ENCODE measurements at regions not wholly inside any gene's neighbourhood (a gene's known extent, or its start where the extent isn't known, plus 50 kb on each side); places are given as distances from the start of the nearest gene placed in this dataset.
"Not testable (repeated sequence)": the region's sequence is repeated elsewhere in the genome, so short reads cannot be mapped to it uniquely, and the experiment has no call there.

DNA sequence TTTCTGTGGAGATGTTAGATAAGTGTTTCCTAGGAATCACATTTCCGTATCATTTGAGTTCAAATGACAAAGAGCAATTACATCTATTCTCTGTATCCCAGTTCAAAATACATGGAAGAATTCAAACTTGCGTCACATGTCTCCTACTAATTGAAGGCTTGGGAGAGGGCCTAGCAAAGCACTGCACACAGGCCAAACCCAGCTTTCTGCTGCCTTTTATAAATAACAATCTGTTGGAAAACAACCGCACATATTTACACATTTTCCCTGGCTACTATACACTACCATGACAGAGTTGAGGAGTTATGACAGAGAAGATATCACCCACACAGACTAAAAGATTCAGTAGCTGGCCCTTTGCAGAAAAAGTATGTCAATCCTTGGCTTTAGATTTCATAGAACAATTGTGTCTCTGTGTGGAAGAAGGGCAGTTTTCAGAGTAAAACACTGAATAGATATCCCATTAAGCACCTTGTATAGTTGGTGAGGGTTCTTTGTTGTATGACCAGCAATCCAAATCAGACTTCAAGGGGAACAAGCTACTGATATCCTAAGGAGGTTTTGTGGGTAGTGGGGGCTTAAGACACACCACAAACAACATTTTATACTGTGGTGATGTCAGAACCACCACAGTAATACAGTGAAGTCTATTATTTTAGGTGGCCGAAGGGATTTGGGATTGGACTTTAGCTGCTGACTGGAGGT, 861.3 kb downstream of the CCDC85A start:
- no peak for DNase-seq

- DNase-seq, result no peak
Observed at GRCh38 chr2:57049273-57049672, 865.5 kb downstream of the CCDC85A start.

DNA sequence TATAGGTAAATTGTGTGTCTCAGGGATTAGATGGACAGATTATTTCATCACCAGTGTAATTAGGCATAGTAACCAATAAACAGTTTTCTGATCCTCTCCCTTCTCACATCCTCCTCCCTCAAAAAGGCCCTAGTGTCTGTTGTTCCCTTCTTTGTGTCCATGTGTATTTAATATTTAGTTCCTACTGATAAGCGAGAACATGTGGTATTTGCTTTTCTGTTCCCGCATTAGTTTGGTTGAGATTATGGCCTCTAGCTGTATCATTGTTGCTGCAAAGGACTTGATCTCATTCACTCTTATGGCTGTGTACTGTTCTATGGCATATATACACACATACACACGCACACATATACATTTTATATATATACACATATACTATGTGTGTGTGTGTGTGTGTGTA, 866.2 kb downstream of the CCDC85A start:
- DNase-seq, result no peak

GRCh38 chr2:57066301-57066700, 882.5 kb downstream of the CCDC85A start:
- DNase-seq, result not testable (repeated sequence)

- DNase-seq, result no peak
Observed at GRCh38 chr2:57075226-57075625, 891.4 kb downstream of the CCDC85A start.

- no peak for DNase-seq
Observed at GRCh38 chr2:57080035-57080434, 896.2 kb downstream of the CCDC85A start.

DNA sequence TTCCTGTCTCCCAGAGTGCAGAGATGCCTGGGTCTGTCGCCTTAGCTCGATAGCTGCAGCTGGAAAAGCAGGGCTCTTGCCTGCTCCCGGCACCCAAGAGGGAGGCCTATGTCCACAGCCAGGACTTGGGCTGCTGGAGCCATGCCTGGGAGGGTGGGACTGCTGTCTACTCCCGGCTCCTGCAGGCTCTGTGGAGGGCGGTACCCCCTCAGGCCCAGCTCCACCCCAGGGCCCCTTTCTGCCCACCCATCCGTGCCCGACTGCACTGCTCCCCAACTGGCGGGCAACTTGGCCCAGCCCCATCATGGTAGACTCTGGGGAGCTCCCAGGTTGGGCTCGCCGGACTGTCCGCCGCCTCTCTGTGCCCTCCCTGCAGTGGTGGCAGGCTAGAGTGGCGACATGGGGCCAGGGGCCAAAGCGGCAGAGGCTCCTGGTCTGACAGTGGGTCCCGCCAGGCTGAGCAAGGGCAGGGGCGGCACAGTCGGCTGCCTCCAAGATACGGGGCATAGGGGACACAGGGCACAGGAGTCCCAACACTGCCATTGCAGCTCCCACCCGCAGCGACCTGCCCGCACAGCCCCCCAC, 901.0 kb downstream of the CCDC85A start:
- DNase-seq, result no peak

DNA sequence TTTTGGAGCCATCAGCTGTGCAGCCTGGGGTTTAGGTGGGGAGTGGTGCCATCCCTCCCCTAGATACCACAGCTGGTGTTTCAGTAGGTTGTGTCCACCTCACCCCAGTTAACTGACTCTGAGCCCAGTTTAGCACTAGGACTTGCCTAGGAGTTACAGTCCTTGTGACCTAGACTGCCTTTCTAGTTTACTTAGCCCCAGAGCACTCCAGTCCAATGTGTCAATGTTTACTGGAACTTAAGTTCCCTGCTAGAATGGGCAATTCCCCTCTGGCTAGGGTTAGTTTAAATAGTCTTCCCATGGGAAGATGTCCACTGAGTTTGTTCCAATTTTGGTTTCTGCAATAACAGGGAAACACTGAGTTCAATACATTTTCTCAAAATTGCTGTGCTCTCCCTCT, 909.2 kb downstream of the CCDC85A start:
- DNase-seq, result no peak

GRCh38 chr2:57097855-57098254, 914.1 kb downstream of the CCDC85A start:
- no peak for DNase-seq

DNA sequence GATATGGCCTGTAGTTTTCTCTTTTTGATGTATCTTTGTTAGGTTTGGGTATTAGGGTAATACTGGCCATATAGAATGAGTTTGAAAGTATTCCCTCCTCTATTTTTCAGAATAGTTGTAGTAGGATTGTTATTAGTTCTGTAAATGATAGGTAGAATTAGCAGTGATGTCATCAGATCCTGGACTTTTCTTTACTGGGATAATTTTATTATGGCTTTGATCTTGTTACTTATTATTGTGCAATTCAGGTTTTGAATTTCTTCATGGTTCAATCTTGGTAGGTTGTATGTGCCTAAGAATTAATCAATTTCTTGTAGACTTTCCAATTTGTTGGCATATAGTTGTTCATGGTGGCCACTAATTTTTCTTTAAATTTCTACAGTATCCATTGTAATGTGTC, 916.6 kb downstream of the CCDC85A start:
- no peak for DNase-seq

- no peak for DNase-seq
Observed at GRCh38 chr2:57105694-57106093, 921.9 kb downstream of the CCDC85A start.

DNA sequence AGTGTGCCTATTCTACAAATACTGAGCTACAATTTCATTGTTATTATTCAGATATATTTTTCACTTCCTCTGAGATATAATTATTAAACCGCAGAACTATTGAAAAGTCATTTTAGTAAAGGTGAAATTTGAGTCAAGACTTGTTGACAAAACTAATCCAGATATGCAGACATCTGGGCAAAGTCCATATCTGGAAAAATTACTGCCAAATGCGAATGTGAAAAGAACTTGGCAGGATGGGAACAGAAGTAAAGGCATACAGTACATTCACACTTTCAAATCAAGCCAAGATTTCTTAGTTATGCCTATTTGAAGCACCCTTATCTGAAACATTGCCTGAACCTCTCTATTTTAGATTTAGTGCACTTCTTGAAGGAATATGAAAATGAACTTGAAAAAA, 923.6 kb downstream of the CCDC85A start:
- no peak for DNase-seq

- no peak for DNase-seq
Observed at GRCh38 chr2:57111531-57111930, 927.7 kb downstream of the CCDC85A start.

DNA sequence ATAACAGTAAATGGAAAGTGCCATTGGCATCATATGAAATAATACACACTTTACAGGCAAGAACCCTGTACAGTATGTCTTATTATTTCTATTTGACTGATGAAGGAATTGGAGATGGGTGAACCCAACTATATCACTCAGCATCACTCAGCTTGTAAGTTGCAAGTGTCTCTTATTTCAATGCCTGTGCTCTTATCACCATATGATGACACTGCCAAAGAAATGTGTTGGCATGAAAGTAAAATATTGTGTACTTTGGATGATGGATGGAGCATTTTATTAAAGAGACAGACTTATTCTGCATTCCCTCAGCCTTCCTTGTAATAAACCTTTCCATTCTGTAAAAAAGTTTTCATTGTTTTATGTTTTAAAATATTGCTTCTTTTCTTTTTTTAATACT, 927.5 kb upstream of the VRK2 start:
- DNase-seq, result no peak

- no peak for DNase-seq
Observed at GRCh38 chr2:57126410-57126809, 920.2 kb upstream of the VRK2 start.

- DNase-seq, result no peak
Observed at GRCh38 chr2:57139179-57139578, 907.4 kb upstream of the VRK2 start.

DNA sequence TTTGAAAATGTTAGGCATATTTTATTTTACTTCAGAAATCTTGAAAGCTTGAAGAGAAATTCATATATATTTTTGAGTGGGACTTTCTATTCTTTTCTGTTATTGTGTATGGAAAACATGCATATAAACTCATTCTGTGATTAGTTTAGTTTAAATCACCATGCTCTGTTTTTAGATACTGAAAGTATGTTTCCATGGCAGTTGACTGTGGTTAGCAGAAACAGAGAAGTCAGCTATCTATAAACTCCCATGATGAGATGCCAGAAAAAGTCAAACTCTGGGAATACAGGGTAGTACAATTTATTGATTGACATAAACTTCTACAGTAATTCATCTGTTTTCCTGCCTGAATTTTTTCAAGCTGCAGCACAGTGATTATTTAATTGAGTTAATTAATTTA, 905.3 kb upstream of the VRK2 start:
- DNase-seq, result no peak

DNA sequence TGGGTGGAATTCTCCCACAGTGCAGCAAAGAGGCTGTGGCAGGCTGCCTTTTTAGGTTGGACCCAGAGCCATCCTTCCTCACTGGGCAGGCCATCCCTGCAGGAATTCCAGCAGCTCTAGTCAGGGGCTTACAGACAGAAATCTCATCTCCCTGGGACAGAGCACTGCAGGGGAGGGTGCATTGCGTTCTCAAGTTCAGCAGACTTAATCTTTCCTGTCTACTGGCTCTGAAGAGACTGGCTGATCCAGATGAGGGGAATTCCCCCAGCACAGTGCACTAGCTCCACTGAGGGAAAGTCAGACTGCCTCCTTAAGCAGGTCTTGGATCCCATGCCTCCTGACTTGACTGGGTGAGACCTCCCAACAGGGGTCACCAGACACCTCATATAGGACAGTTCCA, 899.7 kb upstream of the VRK2 start:
- no peak for DNase-seq

DNA sequence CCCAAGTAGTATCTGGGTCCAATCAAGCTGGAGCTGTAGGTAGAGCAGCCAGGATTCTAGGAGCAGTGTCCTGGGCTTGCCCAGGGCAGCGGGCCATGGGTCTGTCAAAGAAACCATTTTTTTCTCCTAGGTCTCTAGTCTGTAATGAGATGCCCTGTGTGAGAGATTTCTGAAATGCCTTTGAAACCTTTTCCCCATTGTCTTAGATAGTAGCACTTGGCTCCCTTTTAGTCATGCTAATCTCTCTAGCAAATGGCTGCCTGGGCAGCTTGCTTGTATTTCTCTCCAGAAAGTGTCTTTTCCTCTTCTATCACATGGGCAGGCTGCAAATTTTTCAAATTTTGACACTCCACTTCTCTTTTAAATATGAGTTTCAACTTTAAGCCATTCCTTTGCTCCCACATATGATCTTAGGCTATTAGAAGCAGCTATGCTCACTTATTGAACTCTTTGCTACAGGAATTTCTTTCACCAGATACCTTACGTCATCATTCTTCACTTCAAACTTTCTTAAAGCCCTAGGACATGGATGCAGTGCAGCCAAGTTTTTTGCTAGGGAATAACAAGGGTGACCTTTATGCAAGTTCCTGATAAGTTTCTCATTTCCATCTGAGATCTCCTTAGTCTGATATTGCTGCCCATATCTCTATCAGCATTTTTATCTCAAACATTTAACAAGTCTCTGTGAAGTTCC, 890.2 kb upstream of the VRK2 start:
- DNase-seq, result no peak

GRCh38 chr2:57160976-57161375, 885.6 kb upstream of the VRK2 start:
- DNase-seq, result no peak

- no peak for DNase-seq
Observed at GRCh38 chr2:57177176-57177575, 869.4 kb upstream of the VRK2 start.

GRCh38 chr2:57180042-57180567, 866.5 kb upstream of the VRK2 start:
- DNase-seq, result no peak

GRCh38 chr2:57180678-57181077, 865.9 kb upstream of the VRK2 start:
- DNase-seq, result no peak

Data from CD4-positive, alpha-beta T cell treated with Interleukin-12 subunit alpha and Interleukin-12 subunit beta, for 1 hour (primary cell).